Activated naive CD8-positive, alpha-beta T cell (primary cell): ENCODE measurements at regions not wholly inside any gene's neighbourhood (a gene's known extent, or its start where the extent isn't known, plus 50 kb on each side); places are given as distances from the start of the nearest gene placed in this dataset.
"Not testable (repeated sequence)": the region's sequence is repeated elsewhere in the genome, so short reads cannot be mapped to it uniquely, and the experiment has no call there.

Experiments used
- H3K27ac Mint-ChIP-seq: one replicate; pipeline ENCODE4 v1.8.0; 2021; ENCODE audit warnings: mixed read lengths
- H3K27me3 Mint-ChIP-seq: one replicate; pipeline ENCODE4 v1.8.0; 2021; ENCODE audit warnings: mixed read lengths
- H3K36me3 Mint-ChIP-seq: one replicate; pipeline ENCODE4 v1.8.0; 2021; ENCODE audit warnings: mixed read lengths
- H3K4me1 Mint-ChIP-seq: one replicate; pipeline ENCODE4 v1.8.0; 2021; ENCODE audit warnings: low read depth, mixed read lengths
- H3K4me3 Mint-ChIP-seq: one replicate; pipeline ENCODE4 v1.8.0; 2021; ENCODE audit warnings: mild to moderate bottlenecking, mixed read lengths
- H3K9me3 Mint-ChIP-seq: one replicate; pipeline ENCODE4 v1.8.0; 2021; ENCODE audit warnings: low read depth, mixed read lengths

- no peaks in the 10 kb centered on the region for H3K9me3 Mint-ChIP-seq
- no peak overlapping the region for H3K4me3 Mint-ChIP-seq
- peaks cover 29% of the 10 kb centered on the region for H3K27me3 Mint-ChIP-seq
- no peak overlapping the region for H3K27ac Mint-ChIP-seq
- H3K4me1 Mint-ChIP-seq = peaks cover 4% of the 10 kb centered on the region
- H3K36me3 Mint-ChIP-seq = no peaks in the 10 kb centered on the region
Observed at GRCh38 chr3:64445109-64445943, 220.1 kb upstream of the PRICKLE2 start.

GRCh38 chr3:64444490-64445108 is 219.3 kb upstream of the PRICKLE2 start:
- Mint-ChIP-seq H3K27me3 (peaks cover 29% of the 10 kb centered on the region), H3K27ac (no peak overlapping the region), H3K4me1 (peaks cover 4% of the 10 kb centered on the region), H3K36me3 (no peaks in the 10 kb centered on the region), H3K9me3 (no peaks in the 10 kb centered on the region), H3K4me3 (no peak overlapping the region)

- H3K4me1 Mint-ChIP-seq = peaks cover 4% of the 10 kb centered on the region
- no peaks in the 10 kb centered on the region for H3K36me3 Mint-ChIP-seq
- H3K27ac Mint-ChIP-seq = no peak overlapping the region
- H3K9me3 Mint-ChIP-seq = no peaks in the 10 kb centered on the region
- H3K27me3 Mint-ChIP-seq = peaks cover 30% of the 10 kb centered on the region
- H3K4me3 Mint-ChIP-seq = no peak overlapping the region
Observed at GRCh38 chr3:64443546-64444381, 218.5 kb upstream of the PRICKLE2 start.

DNA sequence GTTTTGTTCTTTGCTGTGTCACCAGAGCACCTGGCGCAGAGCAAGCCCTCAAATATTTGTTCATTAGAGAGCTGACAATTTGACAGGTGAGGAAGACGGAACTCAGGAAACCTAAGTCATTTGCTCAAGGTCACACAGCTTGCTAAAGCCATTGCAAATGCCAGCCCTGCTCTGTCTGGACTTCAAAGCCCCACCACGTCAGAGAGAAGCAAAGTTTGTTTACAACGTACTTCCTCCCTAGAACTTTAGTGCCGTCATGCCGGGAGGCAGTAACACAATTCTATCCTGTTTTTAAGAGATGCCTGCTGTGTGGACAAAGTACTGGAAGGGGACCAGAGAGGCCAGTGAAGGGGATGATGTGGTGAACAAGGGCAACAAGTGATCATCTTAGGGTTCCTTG is 216.6 kb upstream of the PRICKLE2 start:
- H3K27me3 Mint-ChIP-seq = peaks cover 25% of the 10 kb centered on the region
- H3K4me3 Mint-ChIP-seq = no peak overlapping the region
- H3K4me1 Mint-ChIP-seq = peaks cover 4% of the 10 kb centered on the region
- H3K36me3 Mint-ChIP-seq = no peaks in the 10 kb centered on the region
- no peaks in the 10 kb centered on the region for H3K9me3 Mint-ChIP-seq
- H3K27ac Mint-ChIP-seq = no peak overlapping the region

DNA sequence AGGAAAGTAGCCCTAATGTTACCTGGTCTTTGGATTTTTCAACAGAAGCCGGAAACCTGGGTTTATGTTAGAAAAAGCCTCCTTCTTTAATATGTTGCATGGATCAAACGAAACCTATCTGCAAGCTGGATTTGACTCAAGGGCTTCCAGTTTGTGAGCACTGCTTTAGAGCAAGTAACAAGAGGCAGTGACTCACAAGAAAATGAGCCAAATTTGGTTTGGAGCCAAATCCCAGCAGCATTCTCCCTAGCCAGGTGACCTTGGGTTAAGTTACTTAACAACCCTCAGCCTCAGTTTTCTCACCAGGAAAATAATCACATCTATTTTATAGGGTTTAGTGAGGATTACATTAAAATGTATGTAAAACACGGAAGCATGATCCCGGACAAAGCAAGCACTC is 215.2 kb upstream of the PRICKLE2 start:
- Mint-ChIP-seq H3K27ac (no peak overlapping the region), H3K27me3 (peaks cover 20% of the 10 kb centered on the region), H3K4me1 (peaks cover under 1% of the 10 kb centered on the region), H3K4me3 (no peak overlapping the region), H3K36me3 (no peaks in the 10 kb centered on the region), H3K9me3 (no peaks in the 10 kb centered on the region)

DNA sequence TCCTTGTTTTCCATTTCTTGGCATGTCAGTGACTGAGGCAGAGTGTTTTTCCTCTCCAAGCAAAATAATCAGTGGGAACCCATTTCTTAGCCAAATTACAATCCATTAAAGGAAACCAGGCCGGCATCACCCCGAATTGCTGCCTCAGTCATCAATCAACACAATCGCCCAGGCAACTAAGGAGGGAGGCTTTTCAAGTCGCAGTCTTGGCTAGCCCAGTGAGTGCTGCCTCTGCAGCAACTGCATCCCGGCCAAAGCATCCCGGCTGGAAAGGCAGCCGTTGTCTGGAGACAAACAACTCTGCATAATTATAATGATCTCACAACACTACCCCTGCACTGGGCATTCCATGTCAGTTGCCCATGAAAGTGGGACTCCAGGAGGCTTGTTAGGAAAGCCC is 213.5 kb upstream of the PRICKLE2 start:
- Mint-ChIP-seq H3K27me3 (peaks cover 19% of the 10 kb centered on the region), H3K4me3 (no peak overlapping the region), H3K4me1 (no peaks in the 10 kb centered on the region), H3K9me3 (peaks cover 10% of the 10 kb centered on the region), H3K36me3 (peaks cover 2% of the 10 kb centered on the region), H3K27ac (no peak overlapping the region)

GRCh38 chr3:64438066-64438465 is 212.8 kb upstream of the PRICKLE2 start:
- no peak overlapping the region for H3K4me3 Mint-ChIP-seq
- no peak overlapping the region for H3K27ac Mint-ChIP-seq
- H3K27me3 Mint-ChIP-seq = peaks cover 16% of the 10 kb centered on the region
- peaks cover 2% of the 10 kb centered on the region for H3K36me3 Mint-ChIP-seq
- peaks cover 11% of the 10 kb centered on the region for H3K9me3 Mint-ChIP-seq
- H3K4me1 Mint-ChIP-seq = no peaks in the 10 kb centered on the region

- H3K27ac Mint-ChIP-seq = no peak overlapping the region
- no peaks in the 10 kb centered on the region for H3K4me1 Mint-ChIP-seq
- H3K36me3 Mint-ChIP-seq = peaks cover 2% of the 10 kb centered on the region
- no peak overlapping the region for H3K4me3 Mint-ChIP-seq
- peaks cover 10% of the 10 kb centered on the region for H3K27me3 Mint-ChIP-seq
- H3K9me3 Mint-ChIP-seq = peaks cover 11% of the 10 kb centered on the region
Observed at GRCh38 chr3:64437131-64437530, 211.9 kb upstream of the PRICKLE2 start.

DNA sequence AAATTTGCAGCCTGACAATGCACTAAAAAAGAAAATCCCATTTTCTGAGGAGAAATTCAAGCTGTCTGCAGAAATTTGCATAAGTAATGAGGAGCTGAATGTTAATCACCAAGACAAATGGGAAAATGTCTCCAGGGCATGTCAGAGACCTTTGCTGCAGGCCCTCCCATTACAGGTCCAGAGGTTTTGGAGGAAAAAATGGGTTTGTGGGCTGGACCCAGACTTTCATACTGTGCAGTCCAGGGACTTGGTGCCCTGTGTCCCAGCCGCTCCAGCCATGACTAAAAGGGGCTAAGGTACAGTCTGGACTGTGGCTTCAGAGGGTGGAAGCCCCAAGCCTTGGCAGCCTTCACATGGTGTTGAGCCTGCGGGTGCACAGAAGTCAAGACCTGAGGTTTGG is 209.8 kb upstream of the PRICKLE2 start:
- Mint-ChIP-seq H3K9me3 (peaks cover 11% of the 10 kb centered on the region), H3K27me3 (peaks cover 11% of the 10 kb centered on the region)
- not testable (repeated sequence) for H3K4me3 Mint-ChIP-seq, H3K4me1 Mint-ChIP-seq, H3K36me3 Mint-ChIP-seq, H3K27ac Mint-ChIP-seq

- H3K9me3 Mint-ChIP-seq = peaks cover 11% of the 10 kb centered on the region
- peaks cover 12% of the 10 kb centered on the region for H3K27me3 Mint-ChIP-seq
- no peak overlapping the region for H3K27ac Mint-ChIP-seq
- H3K4me3 Mint-ChIP-seq = no peak overlapping the region
- no peaks in the 10 kb centered on the region for H3K4me1 Mint-ChIP-seq
- peaks cover 2% of the 10 kb centered on the region for H3K36me3 Mint-ChIP-seq
Observed at GRCh38 chr3:64432870-64433269, 207.6 kb upstream of the PRICKLE2 start.

GRCh38 chr3:64431526-64432091 is 206.3 kb upstream of the PRICKLE2 start:
- Mint-ChIP-seq H3K36me3 (peaks cover 2% of the 10 kb centered on the region), H3K27ac (no peak overlapping the region), H3K9me3 (peaks cover 11% of the 10 kb centered on the region), H3K4me1 (no peaks in the 10 kb centered on the region), H3K27me3 (peaks cover 10% of the 10 kb centered on the region), H3K4me3 (no peak overlapping the region)

GRCh38 chr3:64427671-64428070 is 202.4 kb upstream of the PRICKLE2 start:
- H3K27me3 Mint-ChIP-seq = peaks cover 8% of the 10 kb centered on the region
- H3K27ac Mint-ChIP-seq = no peak overlapping the region
- H3K9me3 Mint-ChIP-seq = no peaks in the 10 kb centered on the region
- no peaks in the 10 kb centered on the region for H3K36me3 Mint-ChIP-seq
- no peaks in the 10 kb centered on the region for H3K4me1 Mint-ChIP-seq
- no peak overlapping the region for H3K4me3 Mint-ChIP-seq

GRCh38 chr3:64426551-64426950 is 201.3 kb upstream of the PRICKLE2 start:
- H3K4me3 Mint-ChIP-seq = no peak overlapping the region
- no peaks in the 10 kb centered on the region for H3K36me3 Mint-ChIP-seq
- no peaks in the 10 kb centered on the region for H3K9me3 Mint-ChIP-seq
- H3K27ac Mint-ChIP-seq = no peak overlapping the region
- H3K4me1 Mint-ChIP-seq = no peaks in the 10 kb centered on the region
- H3K27me3 Mint-ChIP-seq = peaks cover 7% of the 10 kb centered on the region

DNA sequence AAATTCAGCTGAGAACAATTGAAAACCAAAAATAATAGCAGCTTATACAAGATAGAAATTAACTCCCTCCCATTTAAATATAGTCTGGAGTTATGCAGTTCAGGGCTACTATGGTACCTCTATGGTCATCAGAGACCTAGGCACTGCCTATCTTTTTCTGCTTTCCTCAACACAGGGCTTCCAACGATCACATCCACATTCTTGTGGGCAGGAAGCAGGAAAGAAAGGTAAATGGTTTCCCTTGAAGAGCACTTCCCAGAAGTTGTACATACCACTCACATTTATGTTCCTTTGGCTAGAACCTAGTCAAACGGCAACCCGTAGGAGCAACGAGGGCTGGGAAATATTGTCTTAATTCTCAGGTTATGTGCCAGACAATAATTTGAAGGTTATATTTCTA is 197.7 kb upstream of the PRICKLE2 start:
- Mint-ChIP-seq H3K36me3 (no peaks in the 10 kb centered on the region), H3K27ac (no peak overlapping the region)

DNA sequence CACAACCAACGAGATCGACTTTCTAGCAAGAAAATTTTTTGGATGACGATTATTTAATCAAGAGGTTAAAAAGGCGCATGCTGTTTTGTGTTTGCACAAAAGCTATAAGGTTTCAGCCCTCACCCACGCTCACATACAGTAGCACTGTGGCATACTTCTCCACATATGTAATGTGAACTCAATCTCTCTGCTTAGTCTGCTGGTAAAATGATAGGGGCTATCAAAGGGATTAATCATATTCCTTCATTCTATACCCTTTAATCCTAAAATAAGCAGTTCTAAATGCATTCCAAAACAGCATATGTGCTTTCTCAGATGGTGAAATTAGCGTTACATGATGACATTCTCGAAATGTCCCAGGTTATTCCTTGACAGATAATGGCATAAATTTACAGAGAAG is 196.9 kb upstream of the PRICKLE2 start:
- Mint-ChIP-seq H3K27ac (no peak overlapping the region), H3K9me3 (no peaks in the 10 kb centered on the region), H3K4me1 (no peaks in the 10 kb centered on the region), H3K4me3 (no peak overlapping the region), H3K27me3 (peaks cover 5% of the 10 kb centered on the region), H3K36me3 (no peaks in the 10 kb centered on the region)

More for the DNA sequence above, 197.7 kb upstream of the PRICKLE2 start:
- H3K4me3 Mint-ChIP-seq = no peak overlapping the region
- H3K9me3 Mint-ChIP-seq = no peaks in the 10 kb centered on the region
- H3K4me1 Mint-ChIP-seq = no peaks in the 10 kb centered on the region
- H3K27me3 Mint-ChIP-seq = peaks cover 5% of the 10 kb centered on the region
